Osteocyte (in vitro differentiated cells): ENCODE measurements at regions not wholly inside any gene's neighbourhood (a gene's known extent, or its start where the extent isn't known, plus 50 kb on each side); places are given as distances from the start of the nearest gene placed in this dataset.

Experiments used
- DNase-seq: peaks from one replicate; pipeline ENCODE4 v3.0.0; 2021; ENCODE audit warnings: mixed read lengths; ENCODE audit not compliant: unreplicated experiment; ENCODE audit errors: extremely low spot score
- H3K27ac Mint-ChIP-seq: one replicate; pipeline ENCODE4 v1.8.0; 2021; ENCODE audit warnings: mild to moderate bottlenecking, mixed read lengths; ENCODE audit not compliant: unreplicated experiment
- H3K27me3 Mint-ChIP-seq: one replicate; pipeline ENCODE4 v1.8.0; 2021; ENCODE audit warnings: mixed read lengths; ENCODE audit not compliant: unreplicated experiment
- H3K36me3 Mint-ChIP-seq: one replicate; pipeline ENCODE4 v1.8.0; 2021; ENCODE audit warnings: mixed read lengths; ENCODE audit not compliant: unreplicated experiment
- H3K4me1 Mint-ChIP-seq: one replicate; pipeline ENCODE4 v1.8.0; 2021; ENCODE audit warnings: mixed read lengths; ENCODE audit not compliant: unreplicated experiment
- H3K4me3 Mint-ChIP-seq: one replicate; pipeline ENCODE4 v1.8.0; 2021; ENCODE audit warnings: mild to moderate bottlenecking, moderate library complexity, mixed read lengths; ENCODE audit not compliant: unreplicated experiment
- H3K9me3 Mint-ChIP-seq: one replicate; pipeline ENCODE4 v1.8.0; 2021; ENCODE audit warnings: mixed read lengths; ENCODE audit not compliant: unreplicated experiment
- CTCF ChIP-seq: fragments of 200-600 bp; sonication (generic); IDR thresholded peaks from 2 replicates; pipeline ENCODE4 v1.5.0; 2021; ENCODE audit warnings: antibody characterized with exemption, mild to moderate bottlenecking, moderate library complexity

- H3K27me3 Mint-ChIP-seq: no peaks in the 10 kb centered on the region
- TF ChIP-seq CTCF: no peak
- no peaks in the 10 kb centered on the region for H3K4me1 Mint-ChIP-seq
- no peak overlapping the region for H3K27ac Mint-ChIP-seq
- no peaks in the 10 kb centered on the region for H3K36me3 Mint-ChIP-seq
- no peak for DNase-seq
- H3K9me3 Mint-ChIP-seq: no peaks in the 10 kb centered on the region
- H3K4me3 Mint-ChIP-seq: no peak overlapping the region
These were observed 60.8 kb upstream of the PLPP4 start for GRCh38 chr10:120396228-120396627.

- no peaks in the 10 kb centered on the region for H3K27me3 Mint-ChIP-seq
- no peak overlapping the region for H3K4me3 Mint-ChIP-seq
- no peaks in the 10 kb centered on the region for H3K9me3 Mint-ChIP-seq
- no peak for TF ChIP-seq CTCF
- no peak overlapping the region for H3K27ac Mint-ChIP-seq
- H3K36me3 Mint-ChIP-seq: no peaks in the 10 kb centered on the region
- DNase-seq: no peak
- H3K4me1 Mint-ChIP-seq: no peaks in the 10 kb centered on the region
These were observed 58.8 kb upstream of the PLPP4 start for GRCh38 chr10:120398180-120398579.

- no peaks in the 10 kb centered on the region for H3K9me3 Mint-ChIP-seq
- no peak overlapping the region for H3K4me3 Mint-ChIP-seq
- no peaks in the 10 kb centered on the region for H3K36me3 Mint-ChIP-seq
- H3K27me3 Mint-ChIP-seq: no peaks in the 10 kb centered on the region
- TF ChIP-seq CTCF: no peak
- H3K27ac Mint-ChIP-seq: no peak overlapping the region
- no peak for DNase-seq
- no peaks in the 10 kb centered on the region for H3K4me1 Mint-ChIP-seq
These were observed 56.4 kb upstream of the PLPP4 start for GRCh38 chr10:120400601-120401000.

GRCh38 chr10:120402147-120402766 is 54.8 kb upstream of the PLPP4 start:
- no peak for TF ChIP-seq CTCF
- Mint-ChIP-seq H3K27ac (no peak overlapping the region), H3K9me3 (no peaks in the 10 kb centered on the region), H3K4me1 (no peaks in the 10 kb centered on the region), H3K4me3 (no peak overlapping the region), H3K36me3 (no peaks in the 10 kb centered on the region), H3K27me3 (no peaks in the 10 kb centered on the region)
- no peak for DNase-seq

- TF ChIP-seq CTCF: no peak
- Mint-ChIP-seq H3K36me3 (no peaks in the 10 kb centered on the region), H3K9me3 (no peaks in the 10 kb centered on the region), H3K4me1 (no peaks in the 10 kb centered on the region), H3K4me3 (no peak overlapping the region), H3K27me3 (no peaks in the 10 kb centered on the region), H3K27ac (no peak overlapping the region)
- DNase-seq: no peak
These were observed 53.9 kb upstream of the PLPP4 start for GRCh38 chr10:120403109-120403508.
